ENCODE measurements at regions not wholly inside any gene's neighbourhood (a gene's known extent, or its start where the extent isn't known, plus 50 kb on each side); places are given as distances from the start of the nearest gene placed in this dataset.

DNA sequence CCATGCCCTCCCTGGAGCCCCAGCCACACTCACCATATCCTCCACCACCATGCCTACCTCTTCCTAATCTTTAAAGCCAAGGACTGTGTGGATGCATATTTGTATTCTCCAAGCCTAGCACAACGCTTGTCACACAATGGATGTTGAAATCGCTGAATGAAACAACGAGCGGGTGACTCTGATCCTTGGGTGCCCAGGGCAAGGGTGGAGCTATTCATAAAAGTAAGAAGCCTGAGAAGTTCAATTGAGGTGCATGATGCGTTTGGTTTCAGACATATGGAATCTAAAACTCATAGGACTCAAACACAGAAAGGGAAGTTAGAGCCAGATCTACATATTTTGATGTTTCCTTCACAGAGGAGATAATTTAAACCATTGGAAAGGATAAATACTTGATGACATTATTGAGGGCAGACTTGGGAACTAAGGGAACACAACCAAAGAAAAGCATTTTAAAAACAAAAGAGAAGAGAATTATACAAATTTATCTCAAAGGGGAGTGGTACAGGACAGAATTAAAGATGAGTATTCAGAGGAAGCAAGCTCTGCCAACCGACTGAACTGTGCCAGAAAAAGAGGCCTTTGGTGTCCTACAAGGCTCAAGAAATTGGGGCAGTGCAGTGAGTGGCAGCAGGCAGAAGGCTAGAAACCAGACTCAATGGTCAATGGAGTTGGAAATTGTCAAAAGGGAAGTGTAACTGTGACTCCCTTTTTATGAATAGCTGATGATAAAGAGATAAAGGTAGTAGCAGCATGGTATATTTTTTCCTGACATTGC lies 200.6 kb upstream of the NCKAP5 start:
- TF ChIP-seq, protein P1, sequence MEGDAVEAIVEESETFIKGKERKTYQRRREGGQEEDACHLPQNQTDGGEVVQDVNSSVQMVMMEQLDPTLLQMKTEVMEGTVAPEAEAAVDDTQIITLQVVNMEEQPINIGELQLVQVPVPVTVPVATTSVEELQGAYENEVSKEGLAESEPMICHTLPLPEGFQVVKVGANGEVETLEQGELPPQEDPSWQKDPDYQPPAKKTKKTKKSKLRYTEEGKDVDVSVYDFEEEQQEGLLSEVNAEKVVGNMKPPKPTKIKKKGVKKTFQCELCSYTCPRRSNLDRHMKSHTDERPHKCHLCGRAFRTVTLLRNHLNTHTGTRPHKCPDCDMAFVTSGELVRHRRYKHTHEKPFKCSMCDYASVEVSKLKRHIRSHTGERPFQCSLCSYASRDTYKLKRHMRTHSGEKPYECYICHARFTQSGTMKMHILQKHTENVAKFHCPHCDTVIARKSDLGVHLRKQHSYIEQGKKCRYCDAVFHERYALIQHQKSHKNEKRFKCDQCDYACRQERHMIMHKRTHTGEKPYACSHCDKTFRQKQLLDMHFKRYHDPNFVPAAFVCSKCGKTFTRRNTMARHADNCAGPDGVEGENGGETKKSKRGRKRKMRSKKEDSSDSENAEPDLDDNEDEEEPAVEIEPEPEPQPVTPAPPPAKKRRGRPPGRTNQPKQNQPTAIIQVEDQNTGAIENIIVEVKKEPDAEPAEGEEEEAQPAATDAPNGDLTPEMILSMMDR (IDR thresholded peaks at IDR 0.05), result no peak
- TF ChIP-seq POLR2A (IDR thresholded peaks at IDR 0.05), result no peak
